ENCODE measurements at regions not wholly inside any gene's neighbourhood (a gene's known extent, or its start where the extent isn't known, plus 50 kb on each side); places are given as distances from the start of the nearest gene placed in this dataset.

GRCh38 chrX:46260499-46260898 lies 284.7 kb downstream of the ZNF674 start:
- no peak overlapping the region for H4K91ac ChIP-seq (ENCODE audit: insufficient read depth, low read depth, low read length)
- no peak overlapping the region for H3K4me2 ChIP-seq (ENCODE audit: low read depth, low read length)
- no peak overlapping the region for H2BK15ac ChIP-seq (ENCODE audit: low read depth, low read length)
- H3K56ac ChIP-seq (ENCODE audit: extremely low read depth, insufficient read depth, low read length), result no peak overlapping the region
- no peak for ATAC-seq (ENCODE audit: low read depth)
- H4K8ac ChIP-seq (ENCODE audit: low read depth in 2 of 2, low read length in 2 of 2), result no peak overlapping the region
- in situ Hi-C loops (cut with MboI; ENCODE audit: low sequenced_read_pairs), result no loop called here
- no peak overlapping the region for H3K4me3 ChIP-seq (ENCODE audit: insufficient read depth, low read depth, low read length)
- no peak overlapping the region for H2AK9ac ChIP-seq (replicated peaks; ENCODE audit: low read depth, low read length, poor library complexity)
- no peak overlapping the region for H3K9ac ChIP-seq (ENCODE audit: low read depth, low read length)
- no peaks in the 10 kb centered on the region for H3K9me3 ChIP-seq (ENCODE audit: control insufficient read depth, insufficient read depth, low read length)
- no peak overlapping the region for H3K4ac ChIP-seq (ENCODE audit: low read depth, low read length)
- peaks cover 2% of the 10 kb centered on the region for H3K27me3 ChIP-seq (ENCODE audit: control insufficient read depth, insufficient read depth, low read length)
- H2BK5ac ChIP-seq (ENCODE audit: low read depth, low read length, poor library complexity, severe bottlenecking), result no peak overlapping the region
- H3K27ac ChIP-seq (ENCODE audit: insufficient read depth, low read length), result no peak overlapping the region
- no peak overlapping the region for H2AFZ ChIP-seq (replicated peaks; ENCODE audit: low read length, poor library complexity)
- H3K18ac ChIP-seq (ENCODE audit: low read depth, low read length), result no peak overlapping the region
- DNase-seq, result no peak
- dilution Hi-C loops (cut with HindIII; ENCODE audit: low sequenced_read_pairs, unreplicated experiment), result no loop called here
- no peaks in the 10 kb centered on the region for H3K79me1 ChIP-seq (ENCODE audit: low read depth in 1 of 2, low read length in 2 of 2)
- no peaks in the 10 kb centered on the region for H3K4me1 ChIP-seq (ENCODE audit: control insufficient read depth, insufficient read depth, low read length)
- H3K36me3 ChIP-seq (ENCODE audit: control insufficient read depth, insufficient read depth, low read length), result no peaks in the 10 kb centered on the region
- H2AK5ac ChIP-seq (ENCODE audit: low read depth, low read length), result no peak overlapping the region
- CTCF ChIA-PET, result no interaction called here
- H3K9me1 ChIP-seq (ENCODE audit: insufficient read depth, low read length), result no peaks in the 10 kb centered on the region
- intact Hi-C loops (cut with micrococcal nuclease), result no loop called here
- no peak overlapping the region for H2BK120ac ChIP-seq (ENCODE audit: low read depth, low read length)
- WGBS, 2 experiments (ENCODE audit: extremely low coverage in 2 of 2, insufficient read length in 1 of 2), result no CpG with 5 or more reads among the region's 1 CpG
- no peaks in the 10 kb centered on the region for H4K20me1 ChIP-seq (ENCODE audit: insufficient read depth, low read length)
- H3K14ac ChIP-seq (replicated peaks; ENCODE audit: low read depth, low read length), result no peak overlapping the region
- H3K23ac ChIP-seq (ENCODE audit: low read depth, low read length), result no peak overlapping the region
- POLR2A ChIA-PET (ENCODE audit: unreplicated experiment), result no interaction called here
- TF ChIP-seq MXI1 (IDR thresholded peaks at IDR 0.05; ENCODE audit: borderline replicate concordance, low read depth, low read length) (no peak), RFX5 (IDR thresholded peaks at IDR 0.05; ENCODE audit: low read depth, low read length) (no peak), CHD1 (IDR thresholded peaks at IDR 0.05; ENCODE audit: low read depth, low read length) (no peak), RAD21 (IDR thresholded peaks at IDR 0.05; ENCODE audit: low read length) (no peak), POLR2A (IDR thresholded peaks at IDR 0.05; ENCODE audit: low read depth, low read length) (no peak), MAFK (IDR thresholded peaks at IDR 0.05; ENCODE audit: low read depth, low read length) (no peak), MAZ (IDR thresholded peaks at IDR 0.05; ENCODE audit: borderline replicate concordance, low read depth, low read length) (no peak), BHLHE40 (IDR thresholded peaks at IDR 0.05; ENCODE audit: low read depth, low read length) (no peak), SMC3 (IDR thresholded peaks at IDR 0.05; ENCODE audit: low read depth, low read length) (no peak), NFE2L2 (IDR thresholded peaks at IDR 0.05; ENCODE audit: low read depth, low read length) (no peak), RCOR1 (IDR thresholded peaks at IDR 0.05; ENCODE audit: insufficient replicate concordance, low read length) (no peak), CTCF (conservative IDR thresholded peaks at IDR 0.05; ENCODE audit: low read depth, low read length) (no peak), ELK1 (IDR thresholded peaks at IDR 0.05; ENCODE audit: borderline replicate concordance, low read depth, low read length) (no peak), USF2 (IDR thresholded peaks at IDR 0.05; ENCODE audit: low read depth, low read length) (no peak), CEBPB (IDR thresholded peaks at IDR 0.05; ENCODE audit: low read depth, low read length) (no peak), FOS (IDR thresholded peaks at IDR 0.05; ENCODE audit: low read depth, low read length) (no peak)
- BruUV-seq (replicated peaks), result no TSS peak
- H4K5ac ChIP-seq (ENCODE audit: low read depth, low read length), result no peak overlapping the region
- no peak overlapping the region for H2BK20ac ChIP-seq (ENCODE audit: low read depth, low read length)

Data from IMR-90 (cell line).